ENCODE measurements at regions not wholly inside any gene's neighbourhood (a gene's known extent, or its start where the extent isn't known, plus 50 kb on each side); places are given as distances from the start of the nearest gene placed in this dataset.

DNA sequence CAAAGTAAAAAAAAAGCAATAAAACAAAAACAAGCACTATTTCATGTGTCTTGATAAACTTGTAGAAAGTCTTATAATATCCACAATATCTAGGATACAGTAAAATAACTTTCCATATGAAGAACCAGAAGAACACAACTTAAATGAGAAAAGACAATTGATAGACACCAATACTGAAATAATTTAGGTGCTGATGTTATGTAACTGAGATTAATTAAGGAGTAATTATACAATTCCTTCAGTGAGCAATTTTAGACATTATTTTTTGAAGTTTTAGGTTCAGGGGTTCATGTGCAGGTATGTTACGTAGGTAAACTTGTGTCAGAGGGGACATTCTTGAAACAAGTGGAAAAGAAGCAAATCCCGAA is 88.3 kb upstream of the VPREB1 start:
- Mint-ChIP-seq H3K36me3 (no peaks in the 10 kb centered on the region), H3K4me1 (ENCODE audit: unreplicated experiment) (no peaks in the 10 kb centered on the region), H3K4me3 (no peak overlapping the region), H3K27ac (no peak overlapping the region), H3K27me3 (peaks cover 55% of the 10 kb centered on the region), H3K9me3 (no peaks in the 10 kb centered on the region)
- no peak for DNase-seq (ENCODE audit: extremely low spot score, unreplicated experiment)
- TF ChIP-seq, protein P1, sequence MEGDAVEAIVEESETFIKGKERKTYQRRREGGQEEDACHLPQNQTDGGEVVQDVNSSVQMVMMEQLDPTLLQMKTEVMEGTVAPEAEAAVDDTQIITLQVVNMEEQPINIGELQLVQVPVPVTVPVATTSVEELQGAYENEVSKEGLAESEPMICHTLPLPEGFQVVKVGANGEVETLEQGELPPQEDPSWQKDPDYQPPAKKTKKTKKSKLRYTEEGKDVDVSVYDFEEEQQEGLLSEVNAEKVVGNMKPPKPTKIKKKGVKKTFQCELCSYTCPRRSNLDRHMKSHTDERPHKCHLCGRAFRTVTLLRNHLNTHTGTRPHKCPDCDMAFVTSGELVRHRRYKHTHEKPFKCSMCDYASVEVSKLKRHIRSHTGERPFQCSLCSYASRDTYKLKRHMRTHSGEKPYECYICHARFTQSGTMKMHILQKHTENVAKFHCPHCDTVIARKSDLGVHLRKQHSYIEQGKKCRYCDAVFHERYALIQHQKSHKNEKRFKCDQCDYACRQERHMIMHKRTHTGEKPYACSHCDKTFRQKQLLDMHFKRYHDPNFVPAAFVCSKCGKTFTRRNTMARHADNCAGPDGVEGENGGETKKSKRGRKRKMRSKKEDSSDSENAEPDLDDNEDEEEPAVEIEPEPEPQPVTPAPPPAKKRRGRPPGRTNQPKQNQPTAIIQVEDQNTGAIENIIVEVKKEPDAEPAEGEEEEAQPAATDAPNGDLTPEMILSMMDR (conservative IDR thresholded peaks at IDR 0.05): no peak

DNA sequence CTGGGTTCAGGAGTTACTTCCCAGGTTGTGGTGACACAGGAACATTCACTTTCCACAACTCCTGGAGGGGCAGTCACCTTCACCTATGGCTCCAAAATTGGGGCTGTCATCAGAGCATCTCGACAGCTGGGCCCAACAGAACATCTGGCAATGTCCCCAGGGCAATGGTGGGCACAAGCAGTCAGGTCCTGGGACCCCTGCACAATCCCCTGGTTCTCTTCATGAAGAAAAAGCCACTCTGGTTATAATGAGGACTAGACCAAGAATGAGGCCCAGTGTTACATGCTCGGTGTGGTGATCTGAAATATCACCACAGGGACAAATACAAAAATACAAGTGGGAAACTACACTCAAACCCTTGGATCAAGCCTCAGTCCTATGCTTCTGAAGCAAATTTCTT is 89.0 kb upstream of the VPREB1 start:
- TF ChIP-seq, protein P1 (conservative IDR thresholded peaks at IDR 0.05): no peak
- no peak overlapping the region for H3K27ac Mint-ChIP-seq
- no peaks in the 10 kb centered on the region for H3K36me3 Mint-ChIP-seq
- no peaks in the 10 kb centered on the region for H3K9me3 Mint-ChIP-seq
- no peaks in the 10 kb centered on the region for H3K4me1 Mint-ChIP-seq (ENCODE audit: unreplicated experiment)
- no peak for DNase-seq (ENCODE audit: extremely low spot score, unreplicated experiment)
- H3K4me3 Mint-ChIP-seq: no peak overlapping the region
- H3K27me3 Mint-ChIP-seq: peaks cover 60% of the 10 kb centered on the region

DNA sequence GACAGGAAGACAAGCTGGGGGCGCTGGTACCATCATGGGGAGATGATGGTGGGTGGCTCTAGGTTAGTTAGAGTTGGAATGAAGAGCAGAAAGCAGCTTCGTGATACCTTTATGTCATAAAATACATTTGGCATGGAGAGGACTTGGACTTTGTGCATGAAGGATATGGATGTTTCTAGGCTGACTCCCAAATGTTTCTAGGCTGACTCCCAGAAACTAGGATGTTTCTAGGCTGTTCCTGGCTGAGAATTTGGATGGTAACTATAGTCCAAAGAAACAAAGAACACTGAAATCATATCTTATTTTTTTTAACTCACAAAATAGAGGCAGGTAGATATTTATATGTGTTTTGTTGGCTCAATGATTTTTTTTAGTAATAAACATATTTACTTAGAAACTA is 89.4 kb upstream of the VPREB1 start:
- Mint-ChIP-seq H3K4me1 (ENCODE audit: unreplicated experiment) (no peaks in the 10 kb centered on the region), H3K27ac (no peak overlapping the region), H3K36me3 (no peaks in the 10 kb centered on the region), H3K9me3 (no peaks in the 10 kb centered on the region), H3K27me3 (peaks cover 65% of the 10 kb centered on the region), H3K4me3 (no peak overlapping the region)
- DNase-seq (ENCODE audit: extremely low spot score, unreplicated experiment): no peak
- TF ChIP-seq, protein P1 (conservative IDR thresholded peaks at IDR 0.05): no peak

DNA sequence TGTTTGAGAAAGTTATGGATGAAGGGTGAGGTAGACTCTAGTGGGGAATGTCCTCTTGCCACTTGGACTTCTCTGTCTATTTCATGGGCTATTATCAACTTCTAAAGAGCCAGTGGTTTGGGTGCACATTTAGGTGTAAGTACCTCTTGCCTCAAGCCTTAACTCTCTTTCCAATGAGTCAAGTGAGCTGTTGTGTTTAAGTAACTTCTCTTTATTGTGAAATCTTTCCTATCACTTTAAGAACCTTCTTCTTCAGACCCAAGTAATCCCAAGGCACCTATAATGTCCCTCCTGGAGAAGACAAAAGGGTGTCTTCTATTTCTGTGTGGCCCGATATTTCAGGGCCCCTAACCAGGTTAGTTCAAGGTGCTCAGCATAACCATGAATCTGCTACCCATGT is 90.5 kb upstream of the VPREB1 start:
- H3K4me1 Mint-ChIP-seq (ENCODE audit: unreplicated experiment): no peaks in the 10 kb centered on the region
- H3K4me3 Mint-ChIP-seq: no peak overlapping the region
- no peaks in the 10 kb centered on the region for H3K36me3 Mint-ChIP-seq
- no peaks in the 10 kb centered on the region for H3K9me3 Mint-ChIP-seq
- no peak overlapping the region for H3K27ac Mint-ChIP-seq
- TF ChIP-seq, protein P1 (conservative IDR thresholded peaks at IDR 0.05): no peak
- DNase-seq (ENCODE audit: extremely low spot score, unreplicated experiment): no peak
- peaks cover 65% of the 10 kb centered on the region for H3K27me3 Mint-ChIP-seq

DNA sequence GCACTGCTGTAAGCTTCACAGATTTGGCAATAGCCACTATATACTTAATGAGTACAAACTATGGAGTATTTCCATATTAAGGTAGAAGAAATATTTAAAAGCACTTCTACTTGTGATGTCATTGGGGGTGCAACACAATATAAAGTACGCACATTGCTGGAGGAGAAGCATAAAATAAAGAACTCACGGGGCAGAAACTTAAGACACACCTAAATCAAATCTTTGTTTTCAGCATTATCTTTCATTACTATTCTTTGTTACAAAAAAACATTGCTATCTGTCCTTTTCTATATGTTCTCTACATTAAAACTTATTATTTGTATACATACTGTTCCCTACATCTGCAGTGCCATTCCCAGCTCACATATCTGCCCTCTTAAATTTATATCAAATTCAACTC is 93.3 kb upstream of the VPREB1 start:
- Mint-ChIP-seq H3K27ac (no peak overlapping the region), H3K27me3 (peaks cover 76% of the 10 kb centered on the region), H3K4me1 (ENCODE audit: unreplicated experiment) (no peaks in the 10 kb centered on the region), H3K36me3 (no peaks in the 10 kb centered on the region), H3K9me3 (no peaks in the 10 kb centered on the region), H3K4me3 (no peak overlapping the region)
- TF ChIP-seq, protein P1 (conservative IDR thresholded peaks at IDR 0.05): no peak
- no peak for DNase-seq (ENCODE audit: extremely low spot score, unreplicated experiment)

DNA sequence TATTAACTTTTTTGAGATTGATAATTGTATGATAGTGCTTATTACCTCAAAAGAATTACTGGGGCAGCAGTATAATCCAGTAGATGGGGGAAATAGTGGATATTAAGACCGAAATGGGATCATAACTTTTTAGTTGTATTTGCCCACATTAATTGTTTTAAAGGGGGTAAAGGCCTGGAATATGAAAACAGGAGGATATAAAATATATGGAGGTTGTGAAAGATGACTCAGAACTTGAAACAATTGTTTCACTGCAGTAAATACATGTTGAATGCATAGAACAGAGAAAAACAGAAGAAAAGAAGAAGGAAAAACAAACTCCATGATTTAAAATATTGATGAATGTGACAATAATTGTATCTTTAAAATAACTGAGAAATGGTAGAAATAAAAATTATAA is 94.1 kb upstream of the VPREB1 start:
- H3K27ac Mint-ChIP-seq: no peak overlapping the region
- peaks cover 77% of the 10 kb centered on the region for H3K27me3 Mint-ChIP-seq
- H3K4me1 Mint-ChIP-seq (ENCODE audit: unreplicated experiment): no peaks in the 10 kb centered on the region
- TF ChIP-seq, protein P1 (conservative IDR thresholded peaks at IDR 0.05): no peak
- H3K36me3 Mint-ChIP-seq: no peaks in the 10 kb centered on the region
- no peak for DNase-seq (ENCODE audit: extremely low spot score, unreplicated experiment)
- no peaks in the 10 kb centered on the region for H3K9me3 Mint-ChIP-seq
- no peak overlapping the region for H3K4me3 Mint-ChIP-seq

Measured in type B pancreatic cell (in vitro differentiated cells).